DOHH2 (cell line): ENCODE measurements at regions not wholly inside any gene's neighbourhood (a gene's known extent, or its start where the extent isn't known, plus 50 kb on each side); places are given as distances from the start of the nearest gene placed in this dataset.

Source experiments
- EZH2phosphoT487 ChIP-seq: fragments of 200-600 bp; sonication (generic); IDR thresholded peaks from 2 replicates; pipeline ENCODE4 v1.6.1; 2017; ENCODE audit warnings: borderline replicate concordance, mild to moderate bottlenecking, antibody characterized with exemption, low read length, moderate library complexity, mixed read lengths
- TF ChIP-seq, protein P1 (sequence below): fragments of 200-600 bp; sonication (generic); IDR thresholded peaks from one replicate; pipeline ENCODE4 v1.5.1; 2014; ENCODE audit warnings: antibody characterized with exemption, mild to moderate bottlenecking, low read depth, low read length; ENCODE audit not compliant: poor library complexity, severe bottlenecking

DNA sequence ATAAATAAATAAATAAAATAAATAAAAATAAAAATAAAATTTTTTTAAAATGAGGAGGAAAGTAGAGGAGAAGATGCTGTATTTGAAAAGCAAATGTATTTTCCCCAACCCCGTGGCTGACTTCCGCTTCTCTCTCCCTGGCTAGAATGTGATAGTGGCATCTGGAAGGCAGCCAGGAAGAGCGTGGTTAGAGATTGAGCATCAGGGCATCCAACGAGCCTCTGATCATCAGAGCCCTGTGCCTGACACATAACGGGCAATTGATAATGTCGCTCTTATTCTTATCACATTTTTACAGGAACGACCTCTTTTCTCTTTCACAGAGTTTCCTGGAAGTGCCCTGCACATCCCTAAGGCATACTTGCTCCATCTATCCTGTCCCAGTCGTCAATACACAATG lies 496.9 kb upstream of the TMEM132C start:
- TF ChIP-seq, protein P1, sequence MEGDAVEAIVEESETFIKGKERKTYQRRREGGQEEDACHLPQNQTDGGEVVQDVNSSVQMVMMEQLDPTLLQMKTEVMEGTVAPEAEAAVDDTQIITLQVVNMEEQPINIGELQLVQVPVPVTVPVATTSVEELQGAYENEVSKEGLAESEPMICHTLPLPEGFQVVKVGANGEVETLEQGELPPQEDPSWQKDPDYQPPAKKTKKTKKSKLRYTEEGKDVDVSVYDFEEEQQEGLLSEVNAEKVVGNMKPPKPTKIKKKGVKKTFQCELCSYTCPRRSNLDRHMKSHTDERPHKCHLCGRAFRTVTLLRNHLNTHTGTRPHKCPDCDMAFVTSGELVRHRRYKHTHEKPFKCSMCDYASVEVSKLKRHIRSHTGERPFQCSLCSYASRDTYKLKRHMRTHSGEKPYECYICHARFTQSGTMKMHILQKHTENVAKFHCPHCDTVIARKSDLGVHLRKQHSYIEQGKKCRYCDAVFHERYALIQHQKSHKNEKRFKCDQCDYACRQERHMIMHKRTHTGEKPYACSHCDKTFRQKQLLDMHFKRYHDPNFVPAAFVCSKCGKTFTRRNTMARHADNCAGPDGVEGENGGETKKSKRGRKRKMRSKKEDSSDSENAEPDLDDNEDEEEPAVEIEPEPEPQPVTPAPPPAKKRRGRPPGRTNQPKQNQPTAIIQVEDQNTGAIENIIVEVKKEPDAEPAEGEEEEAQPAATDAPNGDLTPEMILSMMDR = no peak
- no peak for TF ChIP-seq EZH2phosphoT487
